SK-N-SH treated with all-trans-retinoic acid at 6 μM for 48 hours (cell line): ENCODE measurements at regions not wholly inside any gene's neighbourhood (a gene's known extent, or its start where the extent isn't known, plus 50 kb on each side); places are given as distances from the start of the nearest gene placed in this dataset.

Experiments
- ATAC-seq: fragments of 200-7000 bp; cut with Tn5 transposase; 3 replicates; pipeline ENCODE4 v1.9.1; 2020; ENCODE audit warnings: mild to moderate bottlenecking, moderate library complexity
- BACH2 ChIP-seq: fragments of 250-450 bp; sonication (Bioruptor Pico); IDR thresholded peaks from 2 replicates; pipeline ENCODE4 v1.9.0; 2021; ENCODE audit warnings: mild to moderate bottlenecking, borderline replicate concordance
- CSDC2 ChIP-seq: fragments of 250-450 bp; sonication (Bioruptor Pico); IDR thresholded peaks from 2 replicates; pipeline ENCODE4 v1.5.0; 2020; ENCODE audit warnings: mild to moderate bottlenecking, moderate library complexity
- ESRRG ChIP-seq: fragments of 250-450 bp; sonication (Bioruptor Pico); IDR thresholded peaks from 2 replicates; pipeline ENCODE4 v1.6.1; 2021; ENCODE audit warnings: mild to moderate bottlenecking
- GLIS3 ChIP-seq: fragments of 250-450 bp; sonication (Bioruptor Pico); IDR thresholded peaks from 2 replicates; pipeline ENCODE4 v1.5.0; 2020; ENCODE audit warnings: mild to moderate bottlenecking, moderate library complexity
- ISL1 ChIP-seq: fragments of 250-450 bp; sonication (Bioruptor Pico); IDR thresholded peaks from 2 replicates; pipeline ENCODE4 v2.1.2; 2022; ENCODE audit warnings: mild to moderate bottlenecking, moderate library complexity
- OSR1 ChIP-seq: fragments of 250-450 bp; sonication (Bioruptor Pico); IDR thresholded peaks from 2 replicates; pipeline ENCODE4 v1.8.0; 2022; ENCODE audit warnings: moderate library complexity, mild to moderate bottlenecking, inconsistent platforms
- POU6F1 ChIP-seq: fragments of 250-450 bp; sonication (Bioruptor Pico); IDR thresholded peaks from 2 replicates; pipeline ENCODE4 v1.8.0; 2021; ENCODE audit warnings: low read depth, mild to moderate bottlenecking, moderate library complexity, borderline replicate concordance
- PPARA ChIP-seq: fragments of 250-450 bp; sonication (Bioruptor Pico); IDR thresholded peaks from 2 replicates; pipeline ENCODE4 v1.5.0; 2020; ENCODE audit warnings: mild to moderate bottlenecking, borderline replicate concordance
- RARB ChIP-seq: fragments of 250-450 bp; sonication (Bioruptor Pico); IDR thresholded peaks from 2 replicates; pipeline ENCODE4 v1.8.0; 2021; ENCODE audit warnings: mild to moderate bottlenecking, moderate library complexity
- SNAI2 ChIP-seq: fragments of 250-450 bp; sonication (Bioruptor Pico); IDR thresholded peaks from 2 replicates; pipeline ENCODE4 v1.5.0; 2020; ENCODE audit warnings: mild to moderate bottlenecking, moderate library complexity
- TOX ChIP-seq: fragments of 250-450 bp; sonication (Bioruptor Pico); IDR thresholded peaks from 2 replicates; pipeline ENCODE4 v1.8.0; 2021; ENCODE audit warnings: mild to moderate bottlenecking, moderate library complexity, borderline replicate concordance
- TSHZ2 ChIP-seq: fragments of 250-450 bp; sonication (Bioruptor Pico); IDR thresholded peaks from 2 replicates; pipeline ENCODE4 v1.5.0; 2020; ENCODE audit warnings: mild to moderate bottlenecking, moderate library complexity
- ZC3H10 ChIP-seq: fragments of 250-450 bp; sonication (Bioruptor Pico); IDR thresholded peaks from 2 replicates; pipeline ENCODE4 v1.5.1; 2021; ENCODE audit warnings: mild to moderate bottlenecking, moderate library complexity
- ZFP30 ChIP-seq: fragments of 450-650 bp; formaldehyde crosslinking; IDR thresholded peaks from 2 replicates; pipeline ENCODE4 v1.5.0; 2022; ENCODE audit warnings: mild to moderate bottlenecking, moderate library complexity
- ZNF565 ChIP-seq: fragments of 450-650 bp; formaldehyde crosslinking; conservative IDR thresholded peaks from 2 replicates; pipeline ENCODE4 v1.5.0; 2020; ENCODE audit warnings: low read depth, mild to moderate bottlenecking, moderate library complexity
- TF ChIP-seq, protein P1 (sequence below): fragments of 250-450 bp; sonication (Bioruptor Pico); IDR thresholded peaks from 2 replicates; pipeline ENCODE4 v1.8.0; 2020; ENCODE audit warnings: mild to moderate bottlenecking, moderate library complexity, borderline replicate concordance

GRCh38 chr15:77706482-77707244 is 74.0 kb upstream of the LINGO1 start (continued):
- TF ChIP-seq, protein P1, sequence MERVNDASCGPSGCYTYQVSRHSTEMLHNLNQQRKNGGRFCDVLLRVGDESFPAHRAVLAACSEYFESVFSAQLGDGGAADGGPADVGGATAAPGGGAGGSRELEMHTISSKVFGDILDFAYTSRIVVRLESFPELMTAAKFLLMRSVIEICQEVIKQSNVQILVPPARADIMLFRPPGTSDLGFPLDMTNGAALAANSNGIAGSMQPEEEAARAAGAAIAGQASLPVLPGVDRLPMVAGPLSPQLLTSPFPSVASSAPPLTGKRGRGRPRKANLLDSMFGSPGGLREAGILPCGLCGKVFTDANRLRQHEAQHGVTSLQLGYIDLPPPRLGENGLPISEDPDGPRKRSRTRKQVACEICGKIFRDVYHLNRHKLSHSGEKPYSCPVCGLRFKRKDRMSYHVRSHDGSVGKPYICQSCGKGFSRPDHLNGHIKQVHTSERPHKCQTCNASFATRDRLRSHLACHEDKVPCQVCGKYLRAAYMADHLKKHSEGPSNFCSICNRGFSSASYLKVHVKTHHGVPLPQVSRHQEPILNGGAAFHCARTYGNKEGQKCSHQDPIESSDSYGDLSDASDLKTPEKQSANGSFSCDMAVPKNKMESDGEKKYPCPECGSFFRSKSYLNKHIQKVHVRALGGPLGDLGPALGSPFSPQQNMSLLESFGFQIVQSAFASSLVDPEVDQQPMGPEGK (CRISPR knock-in tag): no peak

DNA sequence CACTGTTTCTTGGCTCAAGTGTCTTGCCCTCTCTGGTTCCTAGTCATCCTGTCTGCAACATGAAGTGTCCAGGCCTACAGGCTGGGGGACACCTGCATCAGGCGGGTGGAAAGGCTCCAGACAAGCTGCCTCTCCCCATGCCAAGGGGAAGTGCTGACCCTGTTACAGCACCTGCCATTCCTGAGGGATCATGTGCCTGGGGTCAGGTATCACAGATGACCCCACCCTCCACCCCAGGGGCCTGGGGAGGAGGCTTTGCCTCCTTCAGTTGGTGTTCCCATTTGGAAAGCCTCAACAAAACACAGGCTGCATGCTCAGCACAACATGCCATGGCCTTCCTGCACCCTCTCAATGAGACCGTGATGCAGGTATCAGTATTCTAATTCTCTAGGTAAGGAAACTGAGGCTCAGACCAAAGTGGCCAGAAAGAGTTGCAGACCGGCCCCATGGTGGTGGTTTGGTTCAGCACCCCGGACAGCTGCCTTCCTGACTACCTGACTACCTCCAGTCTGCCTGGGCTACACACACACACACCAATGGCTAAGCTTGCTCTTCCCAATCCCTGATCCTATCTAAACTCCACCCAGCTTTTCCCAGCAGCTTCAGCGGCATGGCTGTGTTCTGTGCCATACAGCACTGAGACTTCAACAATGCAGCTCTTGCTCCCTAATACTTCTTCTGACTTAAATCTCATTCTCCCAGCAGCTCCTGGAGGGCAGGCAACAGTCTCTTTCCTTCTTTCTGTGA is 69.7 kb upstream of the LINGO1 start:
- TF ChIP-seq, protein P1 (CRISPR knock-in tag): no peak
- TF ChIP-seq PPARA (CRISPR knock-in tag) (no peak), TOX (CRISPR knock-in tag) (no peak), ZC3H10 (CRISPR knock-in tag) (no peak), TSHZ2 (no peak), ESRRG (no peak), ISL1 (CRISPR knock-in tag) (no peak), POU6F1 (CRISPR knock-in tag) (no peak), GLIS3 (CRISPR knock-in tag) (no peak), OSR1 (CRISPR knock-in tag) (no peak), CSDC2 (no peak), SNAI2 (CRISPR knock-in tag) (no peak), ZFP30 (no peak), RARB (CRISPR knock-in tag) (no peak), ZNF565 (CRISPR knock-in tag) (no peak)
- peak; percentile 77 for ATAC-seq

DNA sequence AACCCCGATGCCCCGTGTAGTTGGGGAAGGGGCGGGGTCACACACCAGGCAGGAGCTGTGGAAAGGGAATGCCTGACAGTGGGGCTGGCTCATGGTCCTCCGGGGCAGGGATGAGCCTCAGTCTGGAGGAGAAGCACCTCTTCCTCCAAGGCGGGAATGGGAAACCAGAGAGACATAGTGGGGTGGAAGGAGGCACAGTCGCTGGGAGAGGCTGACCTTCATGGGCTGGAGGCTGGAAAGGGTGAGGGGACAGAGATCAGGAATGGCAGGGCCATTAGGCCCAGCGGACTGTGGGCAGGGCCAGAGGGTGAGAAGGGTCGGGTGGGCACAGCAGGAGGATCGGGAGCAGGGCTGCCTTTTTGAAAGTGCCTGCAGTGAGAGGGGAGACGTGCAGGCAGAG is 65.8 kb upstream of the LINGO1 start:
- TF ChIP-seq BACH2 (CRISPR knock-in tag) (no peak), TOX (CRISPR knock-in tag) (no peak)
- TF ChIP-seq, protein P1 (CRISPR knock-in tag): no peak
- no peak for ATAC-seq

DNA sequence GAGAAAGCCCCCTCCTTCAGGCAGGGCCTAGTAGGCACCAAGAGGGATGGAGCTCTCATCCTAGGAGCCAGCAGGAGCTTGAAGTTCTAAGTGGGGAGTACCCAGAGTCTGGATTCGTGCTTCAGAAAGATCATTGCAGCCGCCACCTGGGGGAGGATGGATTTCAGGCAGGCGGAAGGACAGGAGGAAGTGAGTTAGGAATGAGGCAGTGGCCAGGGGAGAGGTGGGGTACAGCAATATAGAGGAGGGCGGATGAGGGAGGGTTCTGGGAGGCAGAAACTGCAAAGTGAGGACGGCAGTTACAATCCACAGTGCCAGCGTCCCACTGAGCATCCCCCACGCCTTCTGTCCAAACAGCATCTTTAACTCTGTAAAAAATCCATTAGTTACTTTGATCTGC is 65.2 kb upstream of the LINGO1 start:
- no peak for ATAC-seq
- no peak for TF ChIP-seq RARB (CRISPR knock-in tag)
- no peak for TF ChIP-seq TSHZ2
